ENCODE measurements at regions not wholly inside any gene's neighbourhood (a gene's known extent, or its start where the extent isn't known, plus 50 kb on each side); places are given as distances from the start of the nearest gene placed in this dataset.
"Not testable (repeated sequence)": the region's sequence is repeated elsewhere in the genome, so short reads cannot be mapped to it uniquely, and the experiment has no call there.

GRCh38 chr13:21228738-21229137 is 52.3 kb downstream of the MRPL57 start:
- intact Hi-C loops (cut with micrococcal nuclease), result no loop called here

- intact Hi-C loops (cut with micrococcal nuclease), result no loop called here
Measured at GRCh38 chr13:21229241-21230024, 53.0 kb downstream of the MRPL57 start.

GRCh38 chr13:21230516-21230915 is 54.1 kb downstream of the MRPL57 start:
- intact Hi-C loops (cut with micrococcal nuclease), result no loop called here

- intact Hi-C loops (cut with micrococcal nuclease), result no loop called here
Measured at GRCh38 chr13:21231426-21231940, 55.0 kb downstream of the MRPL57 start.

- intact Hi-C loops (cut with micrococcal nuclease), result no loop called here
Measured at GRCh38 chr13:21232196-21232595, 55.7 kb downstream of the MRPL57 start.

- intact Hi-C loops (cut with micrococcal nuclease), result no loop called here
Measured at GRCh38 chr13:21232599-21232998, 56.1 kb downstream of the MRPL57 start.

GRCh38 chr13:21233086-21233485 is 56.6 kb downstream of the MRPL57 start:
- intact Hi-C loops (cut with micrococcal nuclease), result no loop called here

- intact Hi-C loops (cut with micrococcal nuclease), result no loop called here
Measured at GRCh38 chr13:21234526-21234925, 58.1 kb downstream of the MRPL57 start.

GRCh38 chr13:21235174-21235573 is 58.7 kb downstream of the MRPL57 start:
- intact Hi-C loops (cut with micrococcal nuclease), result no loop called here

GRCh38 chr13:21237081-21237480 is 60.6 kb downstream of the MRPL57 start:
- intact Hi-C loops (cut with micrococcal nuclease), result no loop called here

- intact Hi-C loops (cut with micrococcal nuclease), result no loop called here
Measured at GRCh38 chr13:21238267-21238666, 61.8 kb downstream of the MRPL57 start.

GRCh38 chr13:21240586-21240985 is 64.1 kb downstream of the MRPL57 start:
- intact Hi-C loops (cut with micrococcal nuclease), result no loop called here

- intact Hi-C loops (cut with micrococcal nuclease), result no loop called here
Measured at GRCh38 chr13:21242236-21242635, 65.8 kb downstream of the MRPL57 start.

- intact Hi-C loops (cut with micrococcal nuclease), result no loop called here
Measured at GRCh38 chr13:21243045-21243897, 66.8 kb downstream of the MRPL57 start.

GRCh38 chr13:21243898-21244184 is 67.4 kb downstream of the MRPL57 start:
- intact Hi-C loops (cut with micrococcal nuclease), result not testable (repeated sequence)

- intact Hi-C loops (cut with micrococcal nuclease), result no loop called here
Measured at GRCh38 chr13:21246761-21247452, 70.4 kb downstream of the MRPL57 start.

GRCh38 chr13:21256351-21256761 is 79.9 kb downstream of the MRPL57 start:
- intact Hi-C loops (cut with micrococcal nuclease), result no loop called here

- intact Hi-C loops (cut with micrococcal nuclease), result no loop called here
Measured at GRCh38 chr13:21256891-21257290, 80.4 kb downstream of the MRPL57 start.

- intact Hi-C loops (cut with micrococcal nuclease), result no loop called here
Measured at GRCh38 chr13:21259571-21260455, 83.4 kb downstream of the MRPL57 start.

- intact Hi-C loops (cut with micrococcal nuclease), result not testable (repeated sequence)
Measured at GRCh38 chr13:21260561-21261290, 84.3 kb downstream of the MRPL57 start.

Measured in T-helper 2 cell treated with Interferon-gamma antibody and Interleukin-4, amounts not matched to agents 100 ng/mL and 5 ng/mL, for 36 hours (primary cell).